Neutrophil (primary cell): ENCODE measurements at regions not wholly inside any gene's neighbourhood (a gene's known extent, or its start where the extent isn't known, plus 50 kb on each side); places are given as distances from the start of the nearest gene placed in this dataset.

Experiments used
- H3K27ac ChIP-seq: fragments of 200-600 bp; sonication (generic); 2 replicates; pipeline ENCODE4 v1.5.1; 2016; ENCODE audit warnings: mild to moderate bottlenecking, moderate library complexity
- H3K27me3 ChIP-seq: fragments of 200-600 bp; sonication (generic); 2 replicates; pipeline ENCODE4 v1.6.0; 2016; ENCODE audit warnings: mild to moderate bottlenecking
- H3K36me3 ChIP-seq: fragments of 200-600 bp; sonication (generic); 2 replicates; pipeline ENCODE4 v1.5.1; 2017
- H3K4me1 ChIP-seq, 2 experiments: fragments of 200-600 bp in 1 of 2; sonication (generic) in 1 of 2; 1 replicate in 1 of 2; 2 replicates in 1 of 2; pipeline versions ENCODE4 v1.5.1 to v1.6.1; 2013 to 2016; ENCODE audit warnings: low read depth in 1 of 2, low read length in 1 of 2, mild to moderate bottlenecking in 1 of 2, moderate library complexity in 1 of 2; ENCODE audit not compliant: control insufficient read depth in 1 of 2, insufficient read depth in 1 of 2
- H3K4me3 ChIP-seq, 2 experiments: fragments of 200-600 bp in 1 of 2; sonication (generic) in 1 of 2; 1 replicate in 1 of 2; 2 replicates in 1 of 2; pipeline ENCODE4 v1.5.1; 2013 to 2016; ENCODE audit warnings: low read depth in 1 of 2, low read length in 1 of 2, mild to moderate bottlenecking in 1 of 2, moderate library complexity in 1 of 2
- H3K9me3 ChIP-seq: fragments of 200-600 bp; sonication (generic); 2 replicates; pipeline ENCODE4 v1.5.1; 2016
- CTCF ChIP-seq: fragments of 200-600 bp; sonication (generic); IDR thresholded peaks from 2 replicates; pipeline ENCODE4 v1.5.1; 2016; ENCODE audit warnings: antibody characterized with exemption

- Histone ChIP-seq H3K36me3 (no peaks in the 10 kb centered on the region), H3K27me3 (no peaks in the 10 kb centered on the region), H3K4me1 (no peaks in the 10 kb centered on the region), H3K27ac (no peak overlapping the region), H3K4me3 (no peak overlapping the region), H3K9me3 (no peaks in the 10 kb centered on the region)
- no peak for TF ChIP-seq CTCF
Observed at GRCh38 chr9:86648156-86648827, 294.1 kb upstream of the TUT7 start.

GRCh38 chr9:86645303-86645702 lies 291.1 kb upstream of the TUT7 start:
- no peaks in the 10 kb centered on the region for H3K36me3 ChIP-seq
- no peak for TF ChIP-seq CTCF
- no peaks in the 10 kb centered on the region for H3K27me3 ChIP-seq
- H3K4me3 ChIP-seq, result no peak overlapping the region
- H3K4me1 ChIP-seq, result no peaks in the 10 kb centered on the region
- H3K9me3 ChIP-seq, result no peaks in the 10 kb centered on the region
- no peak overlapping the region for H3K27ac ChIP-seq

- TF ChIP-seq CTCF, result no peak
- no peak overlapping the region for H3K4me3 ChIP-seq
- H3K27ac ChIP-seq, result no peak overlapping the region
- H3K4me1 ChIP-seq, result no peaks in the 10 kb centered on the region
- H3K9me3 ChIP-seq, result no peaks in the 10 kb centered on the region
- no peaks in the 10 kb centered on the region for H3K27me3 ChIP-seq
- H3K36me3 ChIP-seq, result no peaks in the 10 kb centered on the region
Observed at GRCh38 chr9:86644675-86645034, 290.4 kb upstream of the TUT7 start.

GRCh38 chr9:86643946-86644674 lies 289.9 kb upstream of the TUT7 start:
- H3K4me3 ChIP-seq, result no peak overlapping the region
- TF ChIP-seq CTCF, result no peak
- no peaks in the 10 kb centered on the region for H3K4me1 ChIP-seq
- H3K27me3 ChIP-seq, result no peaks in the 10 kb centered on the region
- H3K9me3 ChIP-seq, result no peaks in the 10 kb centered on the region
- no peaks in the 10 kb centered on the region for H3K36me3 ChIP-seq
- H3K27ac ChIP-seq, result no peak overlapping the region

GRCh38 chr9:86642721-86643120 lies 288.5 kb upstream of the TUT7 start:
- Histone ChIP-seq H3K4me1 (no peaks in the 10 kb centered on the region), H3K27me3 (no peaks in the 10 kb centered on the region), H3K27ac (no peak overlapping the region), H3K4me3 (no peak overlapping the region), H3K9me3 (no peaks in the 10 kb centered on the region), H3K36me3 (no peaks in the 10 kb centered on the region)
- TF ChIP-seq CTCF, result no peak
